Limb (tissue), 2 donors: ENCODE measurements at regions not wholly inside any gene's neighbourhood (a gene's known extent, or its start where the extent isn't known, plus 50 kb on each side); places are given as distances from the start of the nearest gene placed in this dataset.
"Not testable (repeated sequence)": the region's sequence is repeated elsewhere in the genome, so short reads cannot be mapped to it uniquely, and the experiment has no call there.

Experiments used
- DNase-seq, 2 donors: peaks; one replicate each; pipeline ENCODE4 v3.0.0-alpha.2; 2016; ENCODE audit errors: extremely low spot score in 2 of 2

GRCh38 chr3:194860725-194861124, 175.0 kb downstream of the FAM43A start:
- no peak for DNase-seq

- DNase-seq: no peak
Measured at GRCh38 chr3:194861375-194861774, 175.7 kb downstream of the FAM43A start.

DNA sequence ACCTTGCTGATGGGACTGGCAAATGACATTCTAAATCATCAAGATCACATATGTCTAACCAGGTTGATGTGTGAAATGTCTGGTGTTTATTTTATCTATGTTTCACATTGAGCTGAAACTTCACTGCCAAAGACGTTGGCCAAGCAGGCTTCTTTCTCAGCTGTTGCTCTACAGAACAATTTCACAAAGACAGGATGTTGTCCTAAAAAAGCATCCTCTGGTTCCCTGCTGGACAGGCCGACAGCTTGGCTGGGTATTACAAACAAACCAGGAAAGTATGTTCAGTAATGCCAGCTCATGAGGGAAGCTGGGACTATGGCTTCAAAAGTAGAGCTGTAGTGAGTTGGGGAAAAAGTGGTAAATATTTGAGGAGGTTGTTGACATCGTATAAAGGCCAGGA, 179.4 kb downstream of the FAM43A start:
- no peak for DNase-seq

DNA sequence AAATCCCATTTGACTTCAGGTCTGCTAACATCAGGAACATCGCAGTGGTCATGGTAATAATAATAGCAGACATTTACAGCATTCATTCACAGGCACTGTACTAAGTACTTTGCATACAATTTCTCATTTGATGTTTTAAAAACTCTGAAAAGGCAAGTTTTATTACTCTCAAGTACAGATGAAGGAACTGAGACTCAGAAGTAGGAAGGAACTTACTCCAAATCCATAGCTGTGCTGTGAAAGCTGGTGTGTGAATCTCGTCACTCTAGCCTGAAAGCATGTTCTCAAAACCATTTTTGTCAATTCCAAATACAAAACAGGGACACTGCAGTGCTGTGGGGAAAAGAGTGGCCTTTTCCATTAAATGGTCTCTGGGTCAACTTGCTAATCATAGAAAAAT, 179.9 kb downstream of the FAM43A start:
- DNase-seq: no peak

DNA sequence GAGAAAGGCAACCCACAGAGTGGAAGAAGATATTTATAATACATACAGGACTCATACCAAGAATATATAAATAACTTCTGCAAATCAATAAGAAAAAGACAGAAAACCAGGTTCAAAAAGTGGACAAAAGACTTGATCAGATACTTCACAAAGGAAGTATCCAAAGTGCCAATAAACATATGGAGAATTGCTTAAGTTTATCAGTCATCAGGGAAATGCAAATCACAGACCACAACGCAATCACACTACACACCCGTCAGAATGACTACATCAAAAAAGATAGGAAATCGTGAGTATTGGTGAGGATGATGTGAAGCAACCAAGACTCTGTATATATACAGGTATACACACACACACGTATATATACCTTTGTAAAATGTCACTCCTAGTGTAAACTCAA, 180.6 kb downstream of the FAM43A start:
- no peak for DNase-seq

- no peak for DNase-seq
Measured at GRCh38 chr3:194867270-194867983, 181.7 kb downstream of the FAM43A start.

DNA sequence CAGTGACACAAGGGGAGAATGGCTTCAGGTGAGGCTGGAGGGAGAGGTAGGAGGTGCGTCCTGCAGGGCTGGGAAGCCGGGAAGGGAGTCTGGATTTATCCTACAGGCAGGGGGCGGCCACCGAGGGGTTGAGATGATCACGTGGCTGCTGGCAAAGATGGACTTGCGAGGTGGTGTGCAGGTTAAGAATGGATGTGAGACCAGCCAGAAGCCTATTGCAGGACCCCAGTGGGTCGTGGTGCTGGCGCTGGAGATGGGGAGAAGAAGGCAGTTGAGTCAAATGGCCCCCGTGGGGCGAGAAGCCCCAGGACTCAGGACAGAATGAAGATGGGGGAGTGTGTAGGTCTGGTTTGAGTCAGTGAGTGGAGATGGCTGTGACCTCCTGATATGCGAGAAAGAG, 183.1 kb downstream of the FAM43A start:
- no peak for DNase-seq

DNA sequence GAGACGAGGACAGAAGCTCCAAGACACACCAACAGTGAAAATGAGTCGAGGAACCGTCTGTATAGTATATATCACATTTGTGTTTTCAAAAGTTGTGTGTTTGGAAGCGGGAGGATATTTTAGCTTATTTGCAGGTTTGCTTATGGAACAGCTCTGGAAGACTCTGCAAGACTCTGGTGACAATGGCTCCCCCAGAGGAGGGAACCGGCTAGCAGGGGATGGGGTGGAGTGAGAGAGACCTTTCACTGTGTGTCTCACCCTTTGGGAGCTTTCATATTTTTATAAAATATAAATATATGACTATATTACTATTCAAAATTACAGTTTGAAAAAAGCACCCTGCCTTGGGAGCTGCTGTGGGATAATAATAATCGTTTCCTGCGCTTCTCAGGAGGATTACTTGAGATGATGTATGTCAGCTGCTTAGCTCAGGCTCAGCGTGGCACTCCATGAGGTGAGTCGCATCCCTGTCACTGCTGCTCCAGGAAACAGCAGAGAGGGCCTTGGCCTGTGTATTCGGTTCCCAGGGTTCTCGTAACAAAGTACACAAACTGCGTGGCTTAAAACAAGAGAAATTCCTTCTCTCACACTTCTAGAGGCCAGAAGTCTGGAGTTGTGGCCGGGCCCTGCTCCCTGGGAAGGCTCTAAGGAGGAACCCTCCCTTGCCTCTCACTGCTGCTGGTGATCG, 183.9 kb downstream of the FAM43A start:
- no peak for DNase-seq

DNA sequence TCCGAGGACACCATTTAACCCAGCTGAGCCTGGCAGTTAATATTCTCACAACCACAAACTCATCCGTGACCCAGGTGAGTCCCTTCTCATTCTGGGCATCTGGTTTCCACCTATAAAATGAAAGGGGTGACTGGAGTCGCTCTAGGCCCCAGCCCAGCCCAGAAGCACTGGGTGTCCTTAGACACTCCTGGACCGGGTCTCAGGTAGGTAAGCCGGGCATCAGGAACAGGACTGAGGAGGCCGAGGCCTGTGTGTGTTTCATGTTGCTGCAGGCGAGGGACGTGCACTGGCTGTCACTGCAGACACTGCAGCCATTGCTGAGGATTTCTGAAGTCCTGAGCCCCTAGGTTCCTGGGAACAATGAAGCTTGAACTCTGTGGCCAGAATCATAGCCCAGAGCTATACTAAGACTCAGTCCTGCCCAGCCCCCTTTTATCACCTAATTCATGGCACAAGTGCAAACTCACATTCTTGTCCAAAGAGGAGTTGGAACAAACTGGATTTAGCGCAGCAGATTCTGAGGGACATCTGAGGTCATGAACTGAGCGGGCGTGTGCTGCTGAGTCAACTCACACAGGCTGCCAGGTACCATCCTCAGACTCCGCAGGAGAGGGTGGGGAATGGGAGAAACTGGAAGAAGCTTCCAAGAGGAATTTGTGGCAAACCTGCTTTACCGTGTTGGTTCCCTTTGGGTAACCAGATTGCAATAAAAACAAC, 184.9 kb downstream of the FAM43A start:
- no peak for DNase-seq

DNA sequence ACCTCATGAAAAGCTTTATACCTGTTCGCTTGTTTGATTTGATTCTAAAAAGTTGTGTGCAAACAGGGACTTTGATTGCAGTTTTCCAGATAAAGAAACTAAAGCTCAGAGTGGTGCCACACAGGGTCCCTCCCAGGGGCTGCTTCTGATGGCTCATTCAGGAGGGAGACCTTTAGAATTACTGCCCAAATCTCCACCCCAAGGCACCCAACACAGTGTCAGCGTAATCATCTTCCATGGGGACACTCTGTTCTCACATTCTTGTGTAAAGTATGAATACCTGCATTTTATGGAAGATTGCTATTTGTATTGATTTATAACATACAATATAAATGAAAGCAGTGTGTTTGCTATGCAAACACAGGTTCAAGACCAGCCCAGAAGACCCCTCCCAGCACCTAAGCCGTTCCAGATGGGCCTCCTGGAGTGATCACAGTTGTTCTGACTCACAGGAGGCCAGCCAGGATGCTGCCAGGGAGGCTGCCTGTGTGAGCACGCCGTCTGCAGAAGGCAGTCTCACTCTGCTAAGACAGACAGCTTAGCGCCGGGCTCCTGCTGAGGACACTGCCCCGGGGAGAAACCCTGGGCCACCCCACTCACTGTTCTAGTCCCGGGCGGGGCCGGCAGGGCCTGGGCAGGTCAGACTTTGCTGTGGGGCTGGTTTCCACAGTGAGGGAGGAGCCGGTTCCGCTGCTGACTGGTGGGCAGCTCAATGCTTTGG, 185.6 kb downstream of the FAM43A start:
- peak in 1 of 2 donors; percentile 68 for DNase-seq

DNA sequence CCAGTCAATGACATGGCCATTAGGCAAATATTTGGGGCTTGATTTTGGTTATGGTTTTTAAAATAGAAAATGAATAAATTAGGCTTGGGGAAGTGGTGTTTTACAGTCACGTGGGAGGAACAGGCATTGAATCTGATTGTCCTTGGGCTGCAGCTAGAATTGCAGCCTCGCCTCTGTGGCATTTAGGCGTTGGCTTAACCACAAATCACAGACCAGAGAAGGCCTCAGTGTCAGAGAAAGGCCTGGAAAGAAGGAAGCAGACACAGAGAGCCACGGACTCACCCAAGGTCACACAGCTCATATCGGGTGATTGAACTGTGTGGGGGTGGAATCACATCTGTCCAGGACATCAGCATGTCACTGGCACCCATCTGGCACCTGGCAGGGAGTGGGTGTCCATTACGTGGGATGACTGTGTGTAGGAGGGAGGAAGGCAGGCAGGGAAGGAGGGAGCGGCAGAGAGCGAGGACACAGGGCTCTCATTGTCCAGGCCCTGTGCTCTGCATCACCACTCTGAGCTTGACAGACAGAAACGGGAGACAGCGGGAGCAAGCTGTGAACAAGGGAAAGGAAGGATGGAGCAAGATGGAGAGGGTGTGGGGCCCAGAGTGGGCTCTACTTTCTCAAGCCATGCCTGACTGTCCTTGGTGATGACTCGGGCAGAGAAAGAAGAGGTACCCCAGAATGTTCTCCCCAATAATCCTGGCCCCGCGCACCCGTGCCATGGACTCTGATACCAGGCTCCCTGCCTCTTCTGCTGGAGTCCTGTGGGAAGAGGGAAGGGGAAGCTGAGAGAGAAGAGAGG, 186.4 kb downstream of the FAM43A start:
- DNase-seq: peak in 1 of 2 donors; percentile 29

DNA sequence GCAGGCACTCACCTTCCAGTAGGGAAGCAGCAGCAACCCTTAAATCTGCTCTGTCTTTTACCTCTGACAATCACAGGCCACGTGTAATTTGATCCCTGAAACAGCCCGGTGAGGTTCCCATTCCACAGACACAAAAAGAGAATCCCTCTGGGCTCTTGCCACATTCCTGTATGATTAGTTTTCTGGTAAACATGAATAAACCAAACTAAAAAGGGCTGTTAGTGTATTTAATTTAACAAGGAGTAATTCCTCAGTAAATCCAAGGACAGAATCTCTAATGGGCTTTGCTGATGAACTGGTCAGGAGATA, 186.9 kb downstream of the FAM43A start:
- DNase-seq: peak in 1 of 2 donors; percentile 16

DNA sequence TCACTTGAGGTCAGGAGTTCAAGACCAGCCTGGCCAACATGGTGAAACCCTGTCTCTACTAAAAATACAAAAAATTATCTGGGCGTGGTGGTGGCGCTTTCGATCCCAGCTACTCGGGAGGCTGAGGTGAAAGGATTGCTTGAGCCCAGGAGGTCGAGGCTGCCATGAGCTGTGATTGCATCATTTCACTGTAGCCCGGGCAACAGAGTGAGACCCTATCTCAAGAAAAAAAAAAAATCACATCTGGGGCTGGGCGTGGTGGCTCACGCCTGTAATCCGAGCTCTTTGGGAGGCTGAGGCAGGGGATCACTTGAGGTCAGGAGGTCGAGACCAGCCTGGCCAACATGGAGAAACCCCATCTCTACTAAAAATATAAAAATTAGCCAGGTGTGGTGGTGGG, 187.8 kb downstream of the FAM43A start:
- not testable (repeated sequence) for DNase-seq

DNA sequence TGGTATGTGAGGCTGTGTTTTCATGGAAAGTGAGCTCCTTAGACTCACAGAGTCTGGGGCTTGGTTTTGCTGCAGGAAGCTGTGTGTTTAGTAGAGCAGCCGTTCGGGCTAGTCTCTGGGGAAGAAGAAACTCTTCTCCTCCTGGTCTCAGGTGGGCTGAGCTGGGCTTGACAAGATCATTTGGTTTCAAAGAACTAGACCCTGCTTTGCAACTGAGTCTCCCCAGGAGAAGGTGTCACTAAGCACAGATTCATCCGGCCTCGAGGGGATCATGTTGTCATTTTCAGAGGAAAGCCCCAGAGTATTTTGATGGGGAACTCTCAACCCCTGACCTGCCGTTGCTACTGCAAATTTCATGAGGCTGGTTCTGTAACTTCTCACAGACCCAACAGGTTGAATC, 188.5 kb downstream of the FAM43A start:
- DNase-seq: no peak

DNA sequence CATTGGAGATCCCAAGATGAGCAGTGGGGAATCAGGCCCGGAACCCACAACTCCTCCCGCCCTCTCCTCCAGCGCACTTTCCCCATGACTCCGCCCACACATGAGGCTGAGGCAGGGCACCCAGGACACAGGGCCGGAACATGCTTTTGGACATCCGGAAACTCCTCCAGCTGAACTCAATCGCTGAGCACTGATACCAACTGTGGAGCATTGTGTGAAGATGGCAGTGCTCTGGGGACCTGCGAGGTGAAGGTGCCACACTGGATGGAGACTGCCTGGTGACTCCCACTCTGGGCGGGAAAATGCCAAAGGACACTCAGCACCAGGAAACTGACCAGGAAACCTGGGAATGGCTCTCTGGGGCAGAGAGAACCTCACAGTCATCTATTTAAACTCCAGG, 189.1 kb downstream of the FAM43A start:
- DNase-seq: no peak

GRCh38 chr3:194875581-194876402, 190.1 kb downstream of the FAM43A start:
- DNase-seq: peak in 1 of 2 donors; percentile 20

- DNase-seq: peak in 1 of 2 donors; percentile 38
Measured at GRCh38 chr3:194876403-194877095, 190.9 kb downstream of the FAM43A start.

DNA sequence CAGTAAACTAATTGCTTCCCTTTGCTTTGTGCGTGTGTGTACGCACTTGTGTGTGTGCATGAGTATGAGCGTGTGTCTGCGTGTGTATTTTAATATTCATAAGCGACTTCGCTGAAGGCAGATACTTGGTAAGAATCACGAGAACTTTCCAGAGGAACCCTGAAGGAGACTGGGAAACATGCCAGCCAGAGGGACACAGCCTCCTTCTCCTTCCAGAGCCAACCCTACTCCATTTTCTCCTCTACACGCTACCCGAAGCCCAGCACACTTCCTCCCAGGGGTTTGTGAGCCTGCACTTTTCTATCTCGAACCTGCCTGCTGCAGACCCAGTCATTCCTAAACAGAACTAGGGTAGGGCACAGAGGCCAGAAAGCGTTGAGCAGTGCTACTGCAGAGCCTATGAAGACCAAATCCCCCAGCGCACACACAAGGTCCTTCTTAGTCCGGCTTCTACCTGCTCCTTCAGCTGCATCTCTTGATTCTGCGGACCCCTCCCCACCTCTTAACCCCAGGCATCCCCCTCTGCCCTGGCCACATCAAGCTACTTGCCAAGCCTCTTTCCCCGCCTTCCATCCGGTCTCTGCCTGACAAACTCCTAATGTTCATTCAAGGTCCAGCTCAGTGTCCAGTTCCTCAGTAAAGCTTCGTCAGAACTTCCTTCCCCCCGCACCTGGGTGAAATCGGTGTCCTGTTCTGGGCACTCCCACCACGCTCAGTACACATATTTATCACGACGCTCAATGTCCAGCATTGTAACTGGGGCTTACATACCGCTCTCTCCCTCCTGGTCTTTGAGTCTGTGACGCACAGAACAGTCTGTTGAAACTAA, 191.8 kb downstream of the FAM43A start:
- DNase-seq: peak; percentile 37 to 56
